ENCODE measurements at regions not wholly inside any gene's neighbourhood (a gene's known extent, or its start where the extent isn't known, plus 50 kb on each side); places are given as distances from the start of the nearest gene placed in this dataset.

- no peak for ATAC-seq
- TF ChIP-seq ISL1 (CRISPR knock-in tag; IDR thresholded peaks at IDR 0.05) (no peak), ZNF70 (CRISPR knock-in tag; IDR thresholded peaks at IDR 0.05) (no peak), CSRNP3 (CRISPR knock-in tag; IDR thresholded peaks at IDR 0.05) (no peak), TSHZ2 (CRISPR knock-in tag; IDR thresholded peaks at IDR 0.05) (no peak), CSDC2 (CRISPR knock-in tag; IDR thresholded peaks at IDR 0.05) (no peak), BACH2 (CRISPR knock-in tag; IDR thresholded peaks at IDR 0.05; ENCODE audit: borderline replicate concordance) (no peak), POU6F1 (CRISPR knock-in tag; IDR thresholded peaks at IDR 0.05; ENCODE audit: borderline replicate concordance, low read depth) (no peak), RARB (CRISPR knock-in tag; IDR thresholded peaks at IDR 0.05) (no peak), GLIS3 (CRISPR knock-in tag; IDR thresholded peaks at IDR 0.05) (no peak), TCF4 (CRISPR knock-in tag; IDR thresholded peaks at IDR 0.05; ENCODE audit: borderline replicate concordance) (no peak), SNAI2 (CRISPR knock-in tag; IDR thresholded peaks at IDR 0.05) (no peak), ESRRG (CRISPR knock-in tag; IDR thresholded peaks at IDR 0.05) (no peak)
- TF ChIP-seq, protein P1, sequence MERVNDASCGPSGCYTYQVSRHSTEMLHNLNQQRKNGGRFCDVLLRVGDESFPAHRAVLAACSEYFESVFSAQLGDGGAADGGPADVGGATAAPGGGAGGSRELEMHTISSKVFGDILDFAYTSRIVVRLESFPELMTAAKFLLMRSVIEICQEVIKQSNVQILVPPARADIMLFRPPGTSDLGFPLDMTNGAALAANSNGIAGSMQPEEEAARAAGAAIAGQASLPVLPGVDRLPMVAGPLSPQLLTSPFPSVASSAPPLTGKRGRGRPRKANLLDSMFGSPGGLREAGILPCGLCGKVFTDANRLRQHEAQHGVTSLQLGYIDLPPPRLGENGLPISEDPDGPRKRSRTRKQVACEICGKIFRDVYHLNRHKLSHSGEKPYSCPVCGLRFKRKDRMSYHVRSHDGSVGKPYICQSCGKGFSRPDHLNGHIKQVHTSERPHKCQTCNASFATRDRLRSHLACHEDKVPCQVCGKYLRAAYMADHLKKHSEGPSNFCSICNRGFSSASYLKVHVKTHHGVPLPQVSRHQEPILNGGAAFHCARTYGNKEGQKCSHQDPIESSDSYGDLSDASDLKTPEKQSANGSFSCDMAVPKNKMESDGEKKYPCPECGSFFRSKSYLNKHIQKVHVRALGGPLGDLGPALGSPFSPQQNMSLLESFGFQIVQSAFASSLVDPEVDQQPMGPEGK (CRISPR knock-in tag; IDR thresholded peaks at IDR 0.05; ENCODE audit: borderline replicate concordance): no peak
These were observed 1508.3 kb upstream of the PRR20A start for GRCh38 chr13:55632402-55632801.

DNA sequence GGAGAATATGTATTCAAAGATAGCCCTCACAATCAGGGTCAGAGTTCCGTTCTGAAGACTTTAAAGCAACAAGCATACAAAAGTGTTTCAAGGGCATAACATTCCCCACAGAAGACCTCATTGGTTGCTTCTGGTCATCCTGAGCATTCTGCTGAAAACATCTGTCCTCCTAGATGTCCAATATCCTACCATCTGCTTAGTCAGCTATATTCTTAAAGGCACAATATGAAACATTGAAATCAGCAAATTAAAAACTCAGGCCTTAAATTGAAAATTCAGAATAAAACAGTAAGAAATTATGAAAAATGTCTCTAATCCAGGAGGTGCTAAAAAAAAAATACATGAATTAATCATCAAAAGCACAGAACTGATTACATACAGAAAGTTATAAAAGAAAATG lies 1491.2 kb upstream of the PRR20A start:
- no peak for TF ChIP-seq TSHZ2 (CRISPR knock-in tag; IDR thresholded peaks at IDR 0.05)
- TF ChIP-seq ZC3H10 (CRISPR knock-in tag; IDR thresholded peaks at IDR 0.05): no peak
- no peak for TF ChIP-seq ISL1 (CRISPR knock-in tag; IDR thresholded peaks at IDR 0.05)
- no peak for TF ChIP-seq TOX (CRISPR knock-in tag; IDR thresholded peaks at IDR 0.05; ENCODE audit: borderline replicate concordance)
- no peak for TF ChIP-seq CSRNP3 (CRISPR knock-in tag; IDR thresholded peaks at IDR 0.05)
- TF ChIP-seq PPARA (CRISPR knock-in tag; IDR thresholded peaks at IDR 0.05; ENCODE audit: borderline replicate concordance): no peak
- no peak for TF ChIP-seq CSDC2 (CRISPR knock-in tag; IDR thresholded peaks at IDR 0.05)
- ATAC-seq: no peak

- no peak for ATAC-seq
- no peak for TF ChIP-seq ZNF8 (CRISPR knock-in tag; IDR thresholded peaks at IDR 0.05)
- no peak for TF ChIP-seq TCF4 (CRISPR knock-in tag; IDR thresholded peaks at IDR 0.05; ENCODE audit: borderline replicate concordance)
- TF ChIP-seq ZC3H10 (CRISPR knock-in tag; IDR thresholded peaks at IDR 0.05): no peak
- TF ChIP-seq ZFP30 (CRISPR knock-in tag; IDR thresholded peaks at IDR 0.05): no peak
- TF ChIP-seq ISL1 (CRISPR knock-in tag; IDR thresholded peaks at IDR 0.05): no peak
- no peak for TF ChIP-seq CSRNP3 (CRISPR knock-in tag; IDR thresholded peaks at IDR 0.05)
- no peak for TF ChIP-seq TOX (CRISPR knock-in tag; IDR thresholded peaks at IDR 0.05; ENCODE audit: borderline replicate concordance)
- TF ChIP-seq ZNF70 (CRISPR knock-in tag; IDR thresholded peaks at IDR 0.05): no peak
- TF ChIP-seq PPARA (CRISPR knock-in tag; IDR thresholded peaks at IDR 0.05; ENCODE audit: borderline replicate concordance): no peak
- no peak for TF ChIP-seq ESRRG (CRISPR knock-in tag; IDR thresholded peaks at IDR 0.05)
- no peak for TF ChIP-seq BACH2 (CRISPR knock-in tag; IDR thresholded peaks at IDR 0.05; ENCODE audit: borderline replicate concordance)
- TF ChIP-seq CSDC2 (CRISPR knock-in tag; IDR thresholded peaks at IDR 0.05): no peak
- TF ChIP-seq, protein P2, sequence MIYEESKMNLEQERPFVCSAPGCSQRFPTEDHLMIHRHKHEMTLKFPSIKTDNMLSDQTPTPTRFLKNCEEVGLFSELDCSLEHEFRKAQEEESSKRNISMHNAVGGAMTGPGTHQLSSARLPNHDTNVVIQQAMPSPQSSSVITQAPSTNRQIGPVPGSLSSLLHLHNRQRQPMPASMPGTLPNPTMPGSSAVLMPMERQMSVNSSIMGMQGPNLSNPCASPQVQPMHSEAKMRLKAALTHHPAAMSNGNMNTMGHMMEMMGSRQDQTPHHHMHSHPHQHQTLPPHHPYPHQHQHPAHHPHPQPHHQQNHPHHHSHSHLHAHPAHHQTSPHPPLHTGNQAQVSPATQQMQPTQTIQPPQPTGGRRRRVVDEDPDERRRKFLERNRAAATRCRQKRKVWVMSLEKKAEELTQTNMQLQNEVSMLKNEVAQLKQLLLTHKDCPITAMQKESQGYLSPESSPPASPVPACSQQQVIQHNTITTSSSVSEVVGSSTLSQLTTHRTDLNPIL (CRISPR knock-in tag; IDR thresholded peaks at IDR 0.05; ENCODE audit: low read depth): no peak
- no peak for TF ChIP-seq ZNF565 (CRISPR knock-in tag; conservative IDR thresholded peaks at IDR 0.05; ENCODE audit: low read depth)
These were observed 1488.1 kb upstream of the PRR20A start for GRCh38 chr13:55652657-55653056.
